ENCODE measurements at regions not wholly inside any gene's neighbourhood (a gene's known extent, or its start where the extent isn't known, plus 50 kb on each side); places are given as distances from the start of the nearest gene placed in this dataset.

- Histone ChIP-seq H3K4me3 (replicated peaks; ENCODE audit: low read depth, low read length) (no peak overlapping the region), H3K36me3 (ENCODE audit: control insufficient read depth, insufficient read depth, low read length) (no peaks in the 10 kb centered on the region), H3K27me3 (replicated peaks; ENCODE audit: control insufficient read depth, insufficient read depth, low read length) (no peaks in the 10 kb centered on the region)
- no peak for TF ChIP-seq CTCF (IDR thresholded peaks at IDR 0.05; ENCODE audit: insufficient read depth, low read length, poor library complexity, severe bottlenecking)
- no peak for DNase-seq (ENCODE audit: extremely low read depth, insufficient read length)
Measured at GRCh38 chr18:43686709-43687108, 409.4 kb upstream of the SYT4 start.

DNA sequence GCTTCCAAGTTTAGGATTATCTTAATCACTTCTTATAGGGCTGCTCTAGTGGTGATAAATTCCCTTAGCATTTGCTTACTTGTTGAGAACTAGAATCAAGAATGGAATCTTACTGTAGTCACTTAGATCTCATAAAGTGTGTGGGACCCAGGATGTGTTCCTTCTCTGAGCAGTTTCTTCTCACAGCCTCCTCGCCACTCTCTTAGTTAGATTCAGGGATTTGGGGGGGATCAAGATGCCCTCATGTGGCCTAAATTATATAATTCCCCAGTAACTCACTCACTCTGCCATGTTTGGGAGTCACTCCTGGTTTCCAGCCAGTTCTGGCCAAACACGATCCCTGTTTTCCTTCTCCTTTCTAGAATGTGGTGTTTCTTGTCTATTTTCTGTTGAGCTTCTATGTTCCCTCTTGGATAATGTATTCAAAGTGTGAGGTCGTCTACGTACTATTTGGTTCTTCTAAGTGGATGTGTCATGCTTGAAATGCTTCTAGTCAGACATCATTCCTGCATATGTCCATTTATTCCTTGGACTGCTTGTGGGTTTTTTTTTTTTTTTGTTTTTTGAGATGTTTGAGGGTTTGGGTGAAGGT lies 414.9 kb upstream of the SYT4 start:
- Histone ChIP-seq H3K4me3 (replicated peaks; ENCODE audit: low read depth, low read length) (no peak overlapping the region), H3K36me3 (ENCODE audit: control insufficient read depth, insufficient read depth, low read length) (no peaks in the 10 kb centered on the region), H3K27me3 (replicated peaks; ENCODE audit: control insufficient read depth, insufficient read depth, low read length) (no peaks in the 10 kb centered on the region)
- no peak for TF ChIP-seq CTCF (IDR thresholded peaks at IDR 0.05; ENCODE audit: insufficient read depth, low read length, poor library complexity, severe bottlenecking)
- no peak for DNase-seq (ENCODE audit: extremely low read depth, insufficient read length)

- H3K4me3 ChIP-seq (replicated peaks; ENCODE audit: low read depth, low read length) = no peak overlapping the region
- no peaks in the 10 kb centered on the region; the same call in 1 of the 2 replicates for H3K27me3 ChIP-seq (replicated peaks; ENCODE audit: control insufficient read depth, insufficient read depth, low read length)
- no peak for TF ChIP-seq CTCF (IDR thresholded peaks at IDR 0.05; ENCODE audit: insufficient read depth, low read length, poor library complexity, severe bottlenecking)
- DNase-seq (ENCODE audit: extremely low read depth, insufficient read length) = no peak
- no peaks in the 10 kb centered on the region for H3K36me3 ChIP-seq (ENCODE audit: control insufficient read depth, insufficient read depth, low read length)
Measured at GRCh38 chr18:43702399-43702798, 425.1 kb upstream of the SYT4 start.

DNA sequence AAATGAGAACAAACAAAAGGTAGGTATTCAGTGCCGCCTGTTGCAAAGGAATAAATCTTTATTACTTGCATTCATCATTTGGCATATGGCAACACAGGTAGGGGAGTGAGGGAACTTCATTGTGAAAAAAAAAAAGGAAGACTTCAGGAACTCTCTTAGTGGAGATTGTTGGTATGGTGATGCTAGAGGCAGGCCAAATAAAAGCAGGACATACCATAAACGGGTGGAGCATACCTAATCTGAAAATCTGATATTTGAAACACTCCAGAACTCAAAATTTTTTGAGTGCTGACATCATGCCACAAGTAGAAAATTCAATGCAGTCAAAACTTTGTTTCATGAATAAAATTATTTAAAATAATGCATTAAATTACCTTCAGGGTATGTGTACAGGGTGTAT lies 425.8 kb upstream of the SYT4 start:
- DNase-seq (ENCODE audit: extremely low read depth, insufficient read length) = no peak
- no peak overlapping the region for H3K4me3 ChIP-seq (replicated peaks; ENCODE audit: low read depth, low read length)
- TF ChIP-seq CTCF (IDR thresholded peaks at IDR 0.05; ENCODE audit: insufficient read depth, low read length, poor library complexity, severe bottlenecking) = no peak
- no peaks in the 10 kb centered on the region; the same call in 1 of the 2 replicates for H3K27me3 ChIP-seq (replicated peaks; ENCODE audit: control insufficient read depth, insufficient read depth, low read length)
- H3K36me3 ChIP-seq (ENCODE audit: control insufficient read depth, insufficient read depth, low read length) = no peaks in the 10 kb centered on the region

DNA sequence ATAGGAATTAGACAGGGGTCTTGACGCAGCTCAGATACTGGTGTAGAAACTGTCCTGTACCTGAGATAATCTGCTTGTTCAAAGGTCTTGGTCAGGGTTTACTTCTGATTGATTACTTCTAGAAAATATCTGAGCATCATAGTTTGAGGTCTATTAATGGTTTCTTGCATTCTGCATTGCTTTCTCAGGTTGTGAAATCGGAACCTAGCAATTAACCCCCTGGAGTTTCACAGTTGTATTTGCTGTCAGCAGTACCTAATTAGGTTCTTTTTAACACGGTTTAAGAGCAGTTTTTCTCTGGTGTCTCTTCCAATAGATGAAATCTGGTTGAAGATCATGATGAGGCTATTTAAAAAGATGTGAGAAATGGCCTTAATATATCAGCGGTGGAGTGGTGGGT lies 428.6 kb upstream of the SYT4 start:
- no peak for DNase-seq (ENCODE audit: extremely low read depth, insufficient read length)
- H3K27me3 ChIP-seq (replicated peaks; ENCODE audit: control insufficient read depth, insufficient read depth, low read length) = no peaks in the 10 kb centered on the region
- no peaks in the 10 kb centered on the region for H3K36me3 ChIP-seq (ENCODE audit: control insufficient read depth, insufficient read depth, low read length)
- TF ChIP-seq CTCF (IDR thresholded peaks at IDR 0.05; ENCODE audit: insufficient read depth, low read length, poor library complexity, severe bottlenecking) = no peak
- no peak overlapping the region for H3K4me3 ChIP-seq (replicated peaks; ENCODE audit: low read depth, low read length)

- no peak for DNase-seq (ENCODE audit: extremely low read depth, insufficient read length)
- TF ChIP-seq CTCF (IDR thresholded peaks at IDR 0.05; ENCODE audit: insufficient read depth, low read length, poor library complexity, severe bottlenecking) = no peak
- H3K27me3 ChIP-seq (replicated peaks; ENCODE audit: control insufficient read depth, insufficient read depth, low read length) = no peaks in the 10 kb centered on the region
- H3K36me3 ChIP-seq (ENCODE audit: control insufficient read depth, insufficient read depth, low read length) = no peaks in the 10 kb centered on the region
- no peak overlapping the region for H3K4me3 ChIP-seq (replicated peaks; ENCODE audit: low read depth, low read length)
Measured at GRCh38 chr18:43710135-43710534, 432.8 kb upstream of the SYT4 start.

Data from GM06990 (cell line).